GM12878 (cell line): ENCODE measurements at regions not wholly inside any gene's neighbourhood (a gene's known extent, or its start where the extent isn't known, plus 50 kb on each side); places are given as distances from the start of the nearest gene placed in this dataset.

Source experiments
- ATF2 ChIP-seq: IDR thresholded peaks from 2 replicates; pipeline ENCODE4 v1.6.1; 2012; ENCODE audit warnings: low read length, inconsistent platforms
- BMI1 ChIP-seq: fragments of 450-650 bp; IDR thresholded peaks from 2 replicates; pipeline ENCODE4 v1.6.1; 2016; ENCODE audit warnings: mild to moderate bottlenecking, moderate library complexity, borderline replicate concordance
- CREM ChIP-seq: IDR thresholded peaks from 2 replicates; pipeline ENCODE4 v1.6.1; 2014; ENCODE audit warnings: antibody characterized with exemption, low read depth
- DPF2 ChIP-seq: fragments of 450-650 bp; IDR thresholded peaks from 2 replicates; pipeline ENCODE4 v1.6.1; 2017; ENCODE audit warnings: mild to moderate bottlenecking
- EED ChIP-seq: sonication (generic); IDR thresholded peaks from 2 replicates; pipeline ENCODE4 v1.6.1; 2016; ENCODE audit warnings: antibody characterized with exemption, low read depth
- FOXM1 ChIP-seq: IDR thresholded peaks from 2 replicates; pipeline ENCODE4 v1.6.1; 2012; ENCODE audit warnings: low read depth, mild to moderate bottlenecking, inconsistent platforms, low read length, moderate library complexity
- GATAD2B ChIP-seq: fragments of 450-650 bp; conservative IDR thresholded peaks from 2 replicates; pipeline ENCODE4 v1.6.1; 2017; ENCODE audit warnings: low read depth, mild to moderate bottlenecking, moderate library complexity
- JUND ChIP-seq: IDR thresholded peaks from 2 replicates; pipeline ENCODE4 v1.6.1; 2012; ENCODE audit warnings: low read depth, mild to moderate bottlenecking, low read length, improper control_type of control experiment, moderate library complexity
- LARP7 ChIP-seq: fragments of 450-650 bp; IDR thresholded peaks from 2 replicates; pipeline ENCODE4 v1.6.1; 2017; ENCODE audit warnings: mild to moderate bottlenecking
- NFIC ChIP-seq: IDR thresholded peaks from 2 replicates; pipeline ENCODE4 v1.6.1; 2012; ENCODE audit warnings: low read depth, mild to moderate bottlenecking, inconsistent platforms, low read length, moderate library complexity
- NR2C1 ChIP-seq: fragments of 450-650 bp; IDR thresholded peaks from 2 replicates; pipeline ENCODE4 v1.6.1; 2017; ENCODE audit warnings: antibody characterized with exemption, mild to moderate bottlenecking, moderate library complexity
- NR2F1 ChIP-seq: fragments of 450-650 bp; conservative IDR thresholded peaks from 2 replicates; pipeline ENCODE4 v1.6.1; 2017; ENCODE audit warnings: mild to moderate bottlenecking
- POU2F2 ChIP-seq: IDR thresholded peaks from 3 replicates; pipeline ENCODE4 v1.6.1; 2011; ENCODE audit warnings: low read depth, mild to moderate bottlenecking, low read length, borderline replicate concordance
- RUNX3 ChIP-seq: IDR thresholded peaks from 2 replicates; pipeline ENCODE4 v1.6.1; 2012; ENCODE audit warnings: low read length, inconsistent platforms
- TBL1XR1 ChIP-seq: IDR thresholded peaks from 2 replicates; pipeline ENCODE4 v1.6.1; 2012; ENCODE audit warnings: low read depth, low read length, improper control_type of control experiment
- TF ChIP-seq, protein P1 (sequence below): fragments of 450-650 bp; IDR thresholded peaks from 2 replicates; pipeline ENCODE4 v1.6.1; 2017; ENCODE audit warnings: borderline replicate concordance
- TF ChIP-seq, protein P2 (sequence below): IDR thresholded peaks from 2 replicates; pipeline ENCODE4 v1.6.1; 2012; ENCODE audit warnings: low read depth, low read length, improper control_type of control experiment
- TF ChIP-seq, protein P3 (sequence below): fragments of 450-650 bp; formaldehyde crosslinking; IDR thresholded peaks from 2 replicates; pipeline ENCODE4 v1.5.0; 2022; ENCODE audit warnings: mild to moderate bottlenecking, missing genetic modification characterization
- TF ChIP-seq, protein P4 (sequence below): IDR thresholded peaks from 2 replicates; pipeline ENCODE4 v1.6.1; 2012; ENCODE audit warnings: mild to moderate bottlenecking, low read depth, low read length
- TF ChIP-seq, protein P5 (sequence below): fragments of 450-650 bp; IDR thresholded peaks from 2 replicates; pipeline ENCODE4 v1.6.1; 2016; ENCODE audit warnings: mild to moderate bottlenecking

DNA sequence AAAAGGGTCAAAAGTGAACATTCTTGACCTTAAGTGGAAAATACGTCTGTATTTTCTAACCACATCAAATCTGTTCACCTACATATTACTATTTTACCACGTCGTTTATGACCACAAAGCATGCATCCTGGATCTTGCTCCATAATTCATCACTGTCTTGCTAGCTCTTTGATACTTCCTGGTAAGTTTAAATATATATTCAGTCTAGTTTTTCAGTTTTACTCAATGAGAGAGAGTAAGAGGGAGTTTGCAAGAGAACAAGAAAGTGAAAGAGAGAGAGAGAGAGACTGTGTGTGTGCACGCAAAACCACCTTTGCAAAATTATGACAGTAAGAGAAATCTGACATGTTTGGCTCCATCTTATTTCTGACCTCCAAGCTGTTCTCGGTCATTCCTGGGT, 173.7 kb upstream of the GALNTL6 start (continued):
- TF ChIP-seq, protein P1, sequence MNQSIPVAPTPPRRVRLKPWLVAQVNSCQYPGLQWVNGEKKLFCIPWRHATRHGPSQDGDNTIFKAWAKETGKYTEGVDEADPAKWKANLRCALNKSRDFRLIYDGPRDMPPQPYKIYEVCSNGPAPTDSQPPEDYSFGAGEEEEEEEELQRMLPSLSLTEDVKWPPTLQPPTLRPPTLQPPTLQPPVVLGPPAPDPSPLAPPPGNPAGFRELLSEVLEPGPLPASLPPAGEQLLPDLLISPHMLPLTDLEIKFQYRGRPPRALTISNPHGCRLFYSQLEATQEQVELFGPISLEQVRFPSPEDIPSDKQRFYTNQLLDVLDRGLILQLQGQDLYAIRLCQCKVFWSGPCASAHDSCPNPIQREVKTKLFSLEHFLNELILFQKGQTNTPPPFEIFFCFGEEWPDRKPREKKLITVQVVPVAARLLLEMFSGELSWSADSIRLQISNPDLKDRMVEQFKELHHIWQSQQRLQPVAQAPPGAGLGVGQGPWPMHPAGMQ, result no peak
- TF ChIP-seq, protein P2, sequence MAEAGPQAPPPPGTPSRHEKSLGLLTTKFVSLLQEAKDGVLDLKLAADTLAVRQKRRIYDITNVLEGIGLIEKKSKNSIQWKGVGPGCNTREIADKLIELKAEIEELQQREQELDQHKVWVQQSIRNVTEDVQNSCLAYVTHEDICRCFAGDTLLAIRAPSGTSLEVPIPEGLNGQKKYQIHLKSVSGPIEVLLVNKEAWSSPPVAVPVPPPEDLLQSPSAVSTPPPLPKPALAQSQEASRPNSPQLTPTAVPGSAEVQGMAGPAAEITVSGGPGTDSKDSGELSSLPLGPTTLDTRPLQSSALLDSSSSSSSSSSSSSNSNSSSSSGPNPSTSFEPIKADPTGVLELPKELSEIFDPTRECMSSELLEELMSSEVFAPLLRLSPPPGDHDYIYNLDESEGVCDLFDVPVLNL, result no peak
- TF ChIP-seq TBL1XR1 (peak; percentile 66; the same call in 1 of the 2 replicates), LARP7 (no peak), FOXM1 (peak; percentile 97), GATAD2B (peak; percentile 73; the same call in 1 of the 2 replicates), DPF2 (peak; percentile 93), ATF2 (peak; percentile 97), JUND (0 out of 2 replicates have a peak, but pooled peaks have one; percentile 45), CREM (peak; percentile 90), NFIC (peak; percentile 99), NR2C1 (peak; percentile 46; the same call in 1 of the 2 replicates), EED (peak; percentile 98), NR2F1 (peak; percentile 100), POU2F2 (peak; percentile 45; the same call in 1 of the 3 replicates), RUNX3 (peak; percentile 100), BMI1 (peak; percentile 42)
- TF ChIP-seq, protein P3, sequence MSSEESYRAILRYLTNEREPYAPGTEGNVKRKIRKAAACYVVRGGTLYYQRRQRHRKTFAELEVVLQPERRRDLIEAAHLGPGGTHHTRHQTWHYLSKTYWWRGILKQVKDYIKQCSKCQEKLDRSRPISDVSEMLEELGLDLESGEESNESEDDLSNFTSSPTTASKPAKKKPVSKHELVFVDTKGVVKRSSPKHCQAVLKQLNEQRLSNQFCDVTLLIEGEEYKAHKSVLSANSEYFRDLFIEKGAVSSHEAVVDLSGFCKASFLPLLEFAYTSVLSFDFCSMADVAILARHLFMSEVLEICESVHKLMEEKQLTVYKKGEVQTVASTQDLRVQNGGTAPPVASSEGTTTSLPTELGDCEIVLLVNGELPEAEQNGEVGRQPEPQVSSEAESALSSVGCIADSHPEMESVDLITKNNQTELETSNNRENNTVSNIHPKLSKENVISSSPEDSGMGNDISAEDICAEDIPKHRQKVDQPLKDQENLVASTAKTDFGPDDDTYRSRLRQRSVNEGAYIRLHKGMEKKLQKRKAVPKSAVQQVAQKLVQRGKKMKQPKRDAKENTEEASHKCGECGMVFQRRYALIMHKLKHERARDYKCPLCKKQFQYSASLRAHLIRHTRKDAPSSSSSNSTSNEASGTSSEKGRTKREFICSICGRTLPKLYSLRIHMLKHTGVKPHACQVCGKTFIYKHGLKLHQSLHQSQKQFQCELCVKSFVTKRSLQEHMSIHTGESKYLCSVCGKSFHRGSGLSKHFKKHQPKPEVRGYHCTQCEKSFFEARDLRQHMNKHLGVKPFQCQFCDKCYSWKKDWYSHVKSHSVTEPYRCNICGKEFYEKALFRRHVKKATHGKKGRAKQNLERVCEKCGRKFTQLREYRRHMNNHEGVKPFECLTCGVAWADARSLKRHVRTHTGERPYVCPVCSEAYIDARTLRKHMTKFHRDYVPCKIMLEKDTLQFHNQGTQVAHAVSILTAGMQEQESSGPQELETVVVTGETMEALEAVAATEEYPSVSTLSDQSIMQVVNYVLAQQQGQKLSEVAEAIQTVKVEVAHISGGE (CRISPR knock-in tag), result no peak
- TF ChIP-seq, protein P4, sequence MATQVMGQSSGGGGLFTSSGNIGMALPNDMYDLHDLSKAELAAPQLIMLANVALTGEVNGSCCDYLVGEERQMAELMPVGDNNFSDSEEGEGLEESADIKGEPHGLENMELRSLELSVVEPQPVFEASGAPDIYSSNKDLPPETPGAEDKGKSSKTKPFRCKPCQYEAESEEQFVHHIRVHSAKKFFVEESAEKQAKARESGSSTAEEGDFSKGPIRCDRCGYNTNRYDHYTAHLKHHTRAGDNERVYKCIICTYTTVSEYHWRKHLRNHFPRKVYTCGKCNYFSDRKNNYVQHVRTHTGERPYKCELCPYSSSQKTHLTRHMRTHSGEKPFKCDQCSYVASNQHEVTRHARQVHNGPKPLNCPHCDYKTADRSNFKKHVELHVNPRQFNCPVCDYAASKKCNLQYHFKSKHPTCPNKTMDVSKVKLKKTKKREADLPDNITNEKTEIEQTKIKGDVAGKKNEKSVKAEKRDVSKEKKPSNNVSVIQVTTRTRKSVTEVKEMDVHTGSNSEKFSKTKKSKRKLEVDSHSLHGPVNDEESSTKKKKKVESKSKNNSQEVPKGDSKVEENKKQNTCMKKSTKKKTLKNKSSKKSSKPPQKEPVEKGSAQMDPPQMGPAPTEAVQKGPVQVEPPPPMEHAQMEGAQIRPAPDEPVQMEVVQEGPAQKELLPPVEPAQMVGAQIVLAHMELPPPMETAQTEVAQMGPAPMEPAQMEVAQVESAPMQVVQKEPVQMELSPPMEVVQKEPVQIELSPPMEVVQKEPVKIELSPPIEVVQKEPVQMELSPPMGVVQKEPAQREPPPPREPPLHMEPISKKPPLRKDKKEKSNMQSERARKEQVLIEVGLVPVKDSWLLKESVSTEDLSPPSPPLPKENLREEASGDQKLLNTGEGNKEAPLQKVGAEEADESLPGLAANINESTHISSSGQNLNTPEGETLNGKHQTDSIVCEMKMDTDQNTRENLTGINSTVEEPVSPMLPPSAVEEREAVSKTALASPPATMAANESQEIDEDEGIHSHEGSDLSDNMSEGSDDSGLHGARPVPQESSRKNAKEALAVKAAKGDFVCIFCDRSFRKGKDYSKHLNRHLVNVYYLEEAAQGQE, result no peak
- TF ChIP-seq, protein P5, sequence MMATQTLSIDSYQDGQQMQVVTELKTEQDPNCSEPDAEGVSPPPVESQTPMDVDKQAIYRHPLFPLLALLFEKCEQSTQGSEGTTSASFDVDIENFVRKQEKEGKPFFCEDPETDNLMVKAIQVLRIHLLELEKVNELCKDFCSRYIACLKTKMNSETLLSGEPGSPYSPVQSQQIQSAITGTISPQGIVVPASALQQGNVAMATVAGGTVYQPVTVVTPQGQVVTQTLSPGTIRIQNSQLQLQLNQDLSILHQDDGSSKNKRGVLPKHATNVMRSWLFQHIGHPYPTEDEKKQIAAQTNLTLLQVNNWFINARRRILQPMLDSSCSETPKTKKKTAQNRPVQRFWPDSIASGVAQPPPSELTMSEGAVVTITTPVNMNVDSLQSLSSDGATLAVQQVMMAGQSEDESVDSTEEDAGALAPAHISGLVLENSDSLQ, result peak; percentile 92
